Right lobe of liver (tissue), 4 donors: ENCODE measurements at regions not wholly inside any gene's neighbourhood (a gene's known extent, or its start where the extent isn't known, plus 50 kb on each side); places are given as distances from the start of the nearest gene placed in this dataset.

Experiments used
- CTCF ChIP-seq, 4 donors: fragments of 200-600 bp in 3 of 4; fragments of 450-650 bp in 1 of 4; IDR thresholded peaks; one replicate each; pipeline versions ENCODE4 v1.5.1 to v1.8.0; 2016 to 2022; ENCODE audit warnings: antibody characterized with exemption in 4 of 4, mild to moderate bottlenecking in 2 of 4
- POLR2A ChIP-seq: fragments of 450-650 bp; IDR thresholded peaks from one replicate; pipeline ENCODE4 v1.6.1; 2017; ENCODE audit warnings: antibody characterized with exemption, mild to moderate bottlenecking
- donor health status: DM: no; HTN: no; CAD: no.
- donor health status: DM: no; HTN: no; CAD: no.
- donor health status: DM: no; HTN: yes; CAD: no.

GRCh38 chr11:80194625-80195024 is 753.8 kb upstream of the TENM4 start:
- TF ChIP-seq CTCF (IDR thresholded peaks at IDR 0.05) (no peak), POLR2A (no peak)
